A549 (cell line): ENCODE measurements at regions not wholly inside any gene's neighbourhood (a gene's known extent, or its start where the extent isn't known, plus 50 kb on each side); places are given as distances from the start of the nearest gene placed in this dataset.
A peak's percentile ranks its signal among the peaks of the same experiment; 100 is the strongest.

Experiments
- ATAC-seq, 2 experiments: fragments of 200-7000 bp in 1 of 2; fragments of >200 bp in 1 of 2; cut with Nextera tagmentation in 1 of 2; cut with Tn5 transposase in 1 of 2; 3 replicates each; pipeline versions ENCODE4 v1.8.0 to v1.9.1; 2018 to 2020; ENCODE audit warnings: mild to moderate bottlenecking in 1 of 2, moderate library complexity in 1 of 2
- CTCF ChIA-PET: fragments of 300-600 bp; sonication (Branson Sonifier 250); formaldehyde crosslinking; extraction: SDS; loops from one replicate; lab custom pipeline; 2021; ENCODE audit warnings: antibody characterized with exemption, inconsistent platforms; lab: Yijun Ruan, JAX
- POLR2A ChIA-PET: fragments of 350-600 bp; formaldehyde crosslinking; extraction: SDS; loops from one replicate; lab custom pipeline; 2021; ENCODE audit warnings: antibody characterized with exemption, inconsistent platforms; lab: Yijun Ruan, JAX
- DNase-seq, 2 experiments: peaks; one replicate each; pipeline versions ENCODE4 v3.0.0 to v3.0.0-alpha.2; 2011 to 2016; ENCODE audit warnings: low read depth in 1 of 2, low spot score in 1 of 2
- FAIRE-seq: peaks from 2 replicates; lab custom pipeline; 2011; peaks lifted over from hg19 to GRCh38; lab: Jason Lieb, UNC
- H3K27ac ChIP-seq, 2 experiments: fragments of >200 bp; sonication (Bioruptor Twin); formaldehyde crosslinking; 3 replicates each; pipeline ENCODE4 v1.5.1; 2016 to 2017
- H3K4me1 ChIP-seq: fragments of >200 bp; sonication (Bioruptor Twin); formaldehyde crosslinking; 3 replicates; pipeline ENCODE4 v1.6.1; 2016
- H3K4me2 ChIP-seq: fragments of >200 bp; sonication (Bioruptor Twin); formaldehyde crosslinking; 3 replicates; pipeline ENCODE4 v1.6.1; 2016
- H3K4me3 ChIP-seq: fragments of >200 bp; sonication (Bioruptor Twin); formaldehyde crosslinking; 3 replicates; pipeline ENCODE4 v1.5.1; 2016
- H3K9me3 ChIP-seq: fragments of >200 bp; sonication (Bioruptor Twin); formaldehyde crosslinking; 3 replicates; pipeline ENCODE4 v1.6.1; 2016
- BHLHE40 ChIP-seq: IDR thresholded peaks from 2 replicates; pipeline ENCODE4 v1.6.1; 2012; ENCODE audit warnings: low read depth, low read length, inconsistent platforms
- CHD2 ChIP-seq: fragments of 150-350 bp; IDR thresholded peaks from 2 replicates; pipeline ENCODE4 v1.6.1; 2014; ENCODE audit warnings: low read length; ENCODE audit not compliant: partially characterized antibody
- CHD4 ChIP-seq: fragments of 200-600 bp; sonication (generic); IDR thresholded peaks from 2 replicates; pipeline ENCODE4 v1.6.1; 2016; ENCODE audit warnings: antibody characterized with exemption, mild to moderate bottlenecking, borderline replicate concordance
- EHMT2 ChIP-seq: fragments of 200-600 bp; sonication (generic); IDR thresholded peaks from 2 replicates; pipeline ENCODE4 v1.6.1; 2016; ENCODE audit warnings: antibody characterized with exemption, low read depth, mild to moderate bottlenecking, moderate library complexity
- FOSB ChIP-seq: fragments of 250-450 bp; sonication (Bioruptor Pico); IDR thresholded peaks from 2 replicates; pipeline ENCODE4 v1.5.0; 2020; ENCODE audit warnings: mild to moderate bottlenecking, moderate library complexity
- FOSL2 ChIP-seq, 2 experiments: fragments of 450-650 bp in 1 of 2; fragments of >200 bp in 1 of 2; sonication (Bioruptor Twin) in 1 of 2; formaldehyde crosslinking; IDR thresholded peaks; 2 replicates each; pipeline versions ENCODE4 v1.5.0 to v1.6.1; 2016 to 2020; ENCODE audit warnings: mild to moderate bottlenecking in 1 of 2, moderate library complexity in 1 of 2
- HDAC2 ChIP-seq: fragments of 200-600 bp; sonication (generic); IDR thresholded peaks from 2 replicates; pipeline ENCODE4 v1.6.1; 2016
- HES2 ChIP-seq: fragments of >200 bp; sonication (Bioruptor Twin); formaldehyde crosslinking; IDR thresholded peaks from 2 replicates; pipeline ENCODE4 v1.6.1; 2016
- HOXA7 ChIP-seq: fragments of 250-450 bp; sonication (Bioruptor Pico); IDR thresholded peaks from 2 replicates; pipeline ENCODE4 v1.5.0; 2020; ENCODE audit warnings: mild to moderate bottlenecking, moderate library complexity
- JUN ChIP-seq, 2 experiments: fragments of >200 bp; sonication (Bioruptor Twin); formaldehyde crosslinking; IDR thresholded peaks; 2 replicates in 1 of 2; 3 replicates in 1 of 2; pipeline ENCODE4 v1.6.1; 2016 to 2017
- JUNB ChIP-seq: fragments of >200 bp; sonication (Bioruptor Twin); formaldehyde crosslinking; IDR thresholded peaks from 2 replicates; pipeline ENCODE4 v1.6.1; 2016
- KDM5A ChIP-seq: fragments of 200-600 bp; sonication (generic); IDR thresholded peaks from 2 replicates; pipeline ENCODE4 v1.6.1; 2016; ENCODE audit warnings: antibody characterized with exemption, mild to moderate bottlenecking
- MAFK ChIP-seq: fragments of 450-650 bp; IDR thresholded peaks from 2 replicates; pipeline ENCODE4 v1.6.1; 2014; ENCODE audit not compliant: partially characterized antibody
- NFE2L2 ChIP-seq: fragments of 150-350 bp; conservative IDR thresholded peaks from 2 replicates; pipeline ENCODE4 v1.6.1; 2014; ENCODE audit warnings: low read length
- NPAS2 ChIP-seq: fragments of 250-450 bp; sonication (Bioruptor Pico); IDR thresholded peaks from 2 replicates; pipeline ENCODE4 v1.8.0; 2022; ENCODE audit warnings: mild to moderate bottlenecking, moderate library complexity, borderline replicate concordance
- NR3C1 ChIP-seq: fragments of >200 bp; sonication (Bioruptor Twin); formaldehyde crosslinking; IDR thresholded peaks from 3 replicates; pipeline ENCODE4 v1.6.1; 2017
- POLR2AphosphoS2 ChIP-seq: conservative IDR thresholded peaks from 2 replicates; pipeline ENCODE4 v1.6.1; 2012; ENCODE audit warnings: low read length, improper control_type of control experiment, inconsistent platforms
- RAD21 ChIP-seq, 2 experiments: fragments of >200 bp in 1 of 2; sonication (Bioruptor Twin) in 1 of 2; formaldehyde crosslinking in 1 of 2; IDR thresholded peaks in 1 of 2; conservative IDR thresholded peaks in 1 of 2; 2 replicates in 1 of 2; 3 replicates in 1 of 2; pipeline ENCODE4 v1.6.1; 2012 to 2018; ENCODE audit warnings: inconsistent platforms in 1 of 2
- RARB ChIP-seq: fragments of 250-450 bp; sonication (Bioruptor Pico); IDR thresholded peaks from 2 replicates; pipeline ENCODE4 v1.8.0; 2021; ENCODE audit warnings: mild to moderate bottlenecking, moderate library complexity
- TP53 ChIP-seq: fragments of 250-450 bp; sonication (Bioruptor Pico); IDR thresholded peaks from 2 replicates; pipeline ENCODE4 v1.5.0; 2021; ENCODE audit warnings: mild to moderate bottlenecking, moderate library complexity
- ZFP36 ChIP-seq: fragments of 450-650 bp; IDR thresholded peaks from 2 replicates; pipeline ENCODE4 v1.6.1; 2014; ENCODE audit warnings: borderline replicate concordance; ENCODE audit not compliant: partially characterized antibody
- ZNF302 ChIP-seq: fragments of 250-450 bp; sonication (Bioruptor Pico); IDR thresholded peaks from 2 replicates; pipeline ENCODE4 v1.9.0; 2021; ENCODE audit warnings: inconsistent platforms, mild to moderate bottlenecking, moderate library complexity
- ZSCAN20 ChIP-seq: fragments of 250-450 bp; sonication (Bioruptor Pico); IDR thresholded peaks from 2 replicates; pipeline ENCODE4 v1.8.0; 2022; ENCODE audit warnings: mild to moderate bottlenecking, moderate library complexity
- WGBS: methylation state at CpG from one replicate; pipeline ENCODE4 v1.1.6; 2017; ENCODE audit errors: missing lambda C conversion rate; 5-methylcytosine and 5-hydroxymethylcytosine counted together
- TF ChIP-seq, protein P1 (sequence below): fragments of 250-450 bp; sonication (Bioruptor Pico); IDR thresholded peaks from 2 replicates; pipeline ENCODE4 v1.5.0; 2021; ENCODE audit warnings: mild to moderate bottlenecking, moderate library complexity, borderline replicate concordance
- TF ChIP-seq, protein P2 (sequence below): fragments of >200 bp; sonication (Bioruptor Twin); formaldehyde crosslinking; IDR thresholded peaks from 3 replicates; pipeline ENCODE4 v1.6.1; 2016

GRCh38 chr1:229024528-229025130 is 246.3 kb upstream of the RAB4A start:
- POLR2A ChIA-PET, result no interaction called here
- H3K27ac ChIP-seq, result peak overlapping the region; percentile 69 to 89
- no peaks in the 10 kb centered on the region for H3K9me3 ChIP-seq
- WGBS, result 59% methylated on average over 12 of the region's 13 CpGs
- DNase-seq (peak; percentile 81 to 89), ATAC-seq (peak; percentile 96 to 97), FAIRE-seq (no peak)
- TF ChIP-seq BHLHE40 (no peak), ZNF302 (CRISPR knock-in tag) (no peak), NFE2L2 (peak; percentile 22; the same call in 1 of the 2 replicates), EHMT2 (no peak), RAD21 (conservative IDR thresholded peaks at IDR 0.05 in 1 of 2, IDR thresholded peaks at IDR 0.05 in 1 of 2) (peak; percentile 21 to 34; a peak in 2 of 5 replicates), ZSCAN20 (CRISPR knock-in tag) (no peak), FOSL2 (IDR thresholded peaks at IDR 0.05) (peak; percentile 86), FOSL2 (CRISPR knock-in tag; IDR thresholded peaks at IDR 0.05) (peak; percentile 93), JUNB (peak; percentile 54; the same call in 1 of the 2 replicates), NPAS2 (CRISPR knock-in tag) (no peak), CHD2 (no peak), HOXA7 (CRISPR knock-in tag) (no peak), MAFK (peak; percentile 94)
- TF ChIP-seq, protein P1, sequence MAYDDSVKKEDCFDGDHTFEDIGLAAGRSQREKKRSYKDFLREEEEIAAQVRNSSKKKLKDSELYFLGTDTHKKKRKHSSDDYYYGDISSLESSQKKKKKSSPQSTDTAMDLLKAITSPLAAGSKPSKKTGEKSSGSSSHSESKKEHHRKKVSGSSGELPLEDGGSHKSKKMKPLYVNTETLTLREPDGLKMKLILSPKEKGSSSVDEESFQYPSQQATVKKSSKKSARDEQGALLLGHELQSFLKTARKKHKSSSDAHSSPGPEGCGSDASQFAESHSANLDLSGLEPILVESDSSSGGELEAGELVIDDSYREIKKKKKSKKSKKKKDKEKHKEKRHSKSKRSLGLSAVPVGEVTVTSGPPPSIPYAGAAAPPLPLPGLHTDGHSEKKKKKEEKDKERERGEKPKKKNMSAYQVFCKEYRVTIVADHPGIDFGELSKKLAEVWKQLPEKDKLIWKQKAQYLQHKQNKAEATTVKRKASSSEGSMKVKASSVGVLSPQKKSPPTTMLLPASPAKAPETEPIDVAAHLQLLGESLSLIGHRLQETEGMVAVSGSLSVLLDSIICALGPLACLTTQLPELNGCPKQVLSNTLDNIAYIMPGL (CRISPR knock-in tag), result no peak
- CTCF ChIA-PET, result interaction anchor here (1.0 to 1.4 kb wide), 4 partner anchors 9 to 290 kb away, joined by 3 to 4 read pairs (median 4); no protein-coding TSS in a partner anchor
- H3K4me3 ChIP-seq, result no peak overlapping the region
- peaks cover 20% of the 10 kb centered on the region for H3K4me1 ChIP-seq
- H3K4me2 ChIP-seq, result peak overlapping the region; percentile 46

DNA sequence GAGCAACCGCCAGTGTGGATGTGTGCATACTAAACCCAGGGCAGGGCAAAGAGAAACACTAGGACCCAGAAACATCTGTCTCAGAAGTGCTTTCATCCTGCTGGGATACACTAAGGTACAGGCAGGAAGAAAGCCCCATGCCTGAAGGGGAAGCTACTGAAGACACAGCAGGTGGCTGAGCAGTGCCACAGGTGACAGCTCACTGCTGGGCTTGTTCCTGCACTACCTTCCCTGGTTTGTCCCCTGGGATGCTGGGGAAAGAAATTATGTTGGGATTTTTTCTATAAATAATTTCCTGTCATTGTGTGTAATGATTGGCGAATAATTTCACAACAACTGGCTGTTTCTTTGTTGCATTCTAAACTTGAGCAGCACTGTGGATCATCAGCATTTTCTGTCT is 245.3 kb upstream of the RAB4A start:
- no peak overlapping the region for H3K4me3 ChIP-seq
- CTCF ChIA-PET, result interaction anchor here (1.0 to 1.1 kb wide), 3 partner anchors 10 to 291 kb away, joined by 3 to 4 read pairs (median 3); no protein-coding TSS in a partner anchor
- ATAC-seq (no peak; a peak in 1 of 6 replicates), DNase-seq (no peak), FAIRE-seq (no peak)
- no peaks in the 10 kb centered on the region for H3K9me3 ChIP-seq
- TF ChIP-seq RARB (CRISPR knock-in tag), result no peak
- WGBS, result 92% methylated on average over 2 of the region's 2 CpGs
- POLR2A ChIA-PET, result no interaction called here
- H3K4me2 ChIP-seq, result no peak overlapping the region; the same call in 2 of the 3 replicates
- peak overlapping the region; percentile 69 to 89; a peak in 5 of 6 replicates for H3K27ac ChIP-seq
- H3K4me1 ChIP-seq, result peaks cover 23% of the 10 kb centered on the region

- 85% methylated on average over 5 of the region's 5 CpGs for WGBS
- no peak for FAIRE-seq
Observed at GRCh38 chr1:229027158-229027557, 243.8 kb upstream of the RAB4A start.

More at GRCh38 chr1:229027158-229027557, 243.8 kb upstream of the RAB4A start:
- TF ChIP-seq HES2, result no peak
- TF ChIP-seq HOXA7 (CRISPR knock-in tag), result no peak
- TF ChIP-seq ZFP36, result no peak
- TF ChIP-seq POLR2AphosphoS2, result no peak
- TF ChIP-seq, protein P1 (CRISPR knock-in tag), result no peak
- TF ChIP-seq CHD4, result no peak
- TF ChIP-seq ZNF302 (CRISPR knock-in tag), result no peak
- no peak for TF ChIP-seq FOSB (CRISPR knock-in tag)
- TF ChIP-seq NR3C1, result no peak
- TF ChIP-seq KDM5A, result no peak
- no peak for TF ChIP-seq JUN (IDR thresholded peaks at IDR 0.05)
- TF ChIP-seq TP53, result no peak
- no peak for TF ChIP-seq HDAC2
- TF ChIP-seq, protein P2, sequence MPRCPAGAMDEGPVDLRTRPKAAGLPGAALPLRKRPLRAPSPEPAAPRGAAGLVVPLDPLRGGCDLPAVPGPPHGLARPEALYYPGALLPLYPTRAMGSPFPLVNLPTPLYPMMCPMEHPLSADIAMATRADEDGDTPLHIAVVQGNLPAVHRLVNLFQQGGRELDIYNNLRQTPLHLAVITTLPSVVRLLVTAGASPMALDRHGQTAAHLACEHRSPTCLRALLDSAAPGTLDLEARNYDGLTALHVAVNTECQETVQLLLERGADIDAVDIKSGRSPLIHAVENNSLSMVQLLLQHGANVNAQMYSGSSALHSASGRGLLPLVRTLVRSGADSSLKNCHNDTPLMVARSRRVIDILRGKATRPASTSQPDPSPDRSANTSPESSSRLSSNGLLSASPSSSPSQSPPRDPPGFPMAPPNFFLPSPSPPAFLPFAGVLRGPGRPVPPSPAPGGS, result no peak
- TF ChIP-seq, all 56 proteins: peak for 0
- POLR2A ChIA-PET, result no interaction called here
- CTCF ChIA-PET, result interaction anchor here (0.6 kb wide), 1 partner anchor 546 kb away, joined by 3 read pairs; no protein-coding TSS in a partner anchor
- DNase-seq, result no peak
- Histone ChIP-seq H3K4me1 (peaks cover 23% of the 10 kb centered on the region), H3K9me3 (no peaks in the 10 kb centered on the region), H3K4me3 (no peak overlapping the region), H3K27ac (peak overlapping the region in 1 of 2 experiments; percentile 7; a peak in 1 of 6 replicates), H3K4me2 (no peak overlapping the region)
- no peak for ATAC-seq
